OCI-LY1 (cell line): ENCODE measurements at regions not wholly inside any gene's neighbourhood (a gene's known extent, or its start where the extent isn't known, plus 50 kb on each side); places are given as distances from the start of the nearest gene placed in this dataset.

ENCODE experiments used
- H2AFZ ChIP-seq: fragments of 200-600 bp; sonication (generic), shearing (Covaris generic); 2 replicates; pipeline ENCODE4 v1.6.0; 2014; ENCODE audit warnings: antibody characterized with exemption, mild to moderate bottlenecking, low read length
- H3F3A ChIP-seq: fragments of 200-600 bp; sonication (generic), shearing (Covaris generic); 2 replicates; pipeline ENCODE4 v1.6.0; 2014; ENCODE audit warnings: mild to moderate bottlenecking, antibody characterized with exemption, low read length, moderate library complexity; ENCODE audit not compliant: insufficient read depth
- H3K27ac ChIP-seq: fragments of 200-600 bp; sonication (generic); 2 replicates; pipeline ENCODE4 v1.5.1; 2014; ENCODE audit warnings: low read length, mixed run types, mild to moderate bottlenecking, low read depth; ENCODE audit not compliant: poor library complexity, severe bottlenecking
- H3K27me3 ChIP-seq: fragments of 200-600 bp; sonication (generic); 2 replicates; pipeline ENCODE4 v1.6.0; 2014; ENCODE audit warnings: antibody characterized with exemption, mild to moderate bottlenecking, low read length, moderate library complexity; ENCODE audit not compliant: insufficient read depth
- H3K36me3 ChIP-seq: fragments of 200-600 bp; sonication (generic); 2 replicates; pipeline ENCODE4 v1.6.1; 2014; ENCODE audit warnings: mild to moderate bottlenecking, antibody characterized with exemption, low read length, moderate library complexity, mixed read lengths; ENCODE audit not compliant: insufficient read depth
- H3K4me1 ChIP-seq: fragments of 200-600 bp; sonication (generic); 2 replicates; pipeline ENCODE4 v1.5.1; 2014; ENCODE audit warnings: mild to moderate bottlenecking, low read length, moderate library complexity; ENCODE audit not compliant: insufficient read depth, severe bottlenecking
- H3K4me2 ChIP-seq: fragments of 200-600 bp; sonication (generic), shearing (Covaris generic); 2 replicates; pipeline ENCODE4 v1.6.1; 2014; ENCODE audit warnings: low read length
- H3K4me3 ChIP-seq: fragments of 200-600 bp; sonication (generic); 2 replicates; pipeline ENCODE4 v1.5.1; 2014; ENCODE audit warnings: low read length, low read depth, mild to moderate bottlenecking, mixed read lengths; ENCODE audit not compliant: poor library complexity, severe bottlenecking
- H3K79me2 ChIP-seq: fragments of 200-600 bp; shearing (Covaris generic); 2 replicates; pipeline ENCODE4 v1.6.1; 2016; ENCODE audit warnings: mixed run types, low read length, mixed read lengths; ENCODE audit not compliant: insufficient read depth
- H3K9ac ChIP-seq: fragments of 200-600 bp; sonication (generic), shearing (Covaris generic); 2 replicates; pipeline ENCODE4 v1.6.1; 2014; ENCODE audit warnings: mild to moderate bottlenecking, low read length, mixed read lengths
- H3K9me2 ChIP-seq: fragments of 200-600 bp; sonication (generic), shearing (Covaris generic); 2 replicates; pipeline ENCODE4 v1.6.1; 2014; ENCODE audit warnings: low read depth, mild to moderate bottlenecking, low read length, mixed read lengths
- H3K9me3 ChIP-seq: fragments of 200-600 bp; shearing (Covaris generic); 2 replicates; pipeline ENCODE4 v1.6.1; 2014; ENCODE audit warnings: low read length, mixed read lengths
- H4K20me1 ChIP-seq: fragments of 200-600 bp; sonication (generic), shearing (Covaris generic); 2 replicates; pipeline ENCODE4 v1.6.0; 2016; ENCODE audit warnings: mild to moderate bottlenecking, low read length; ENCODE audit not compliant: insufficient read depth
- EZH2 ChIP-seq: fragments of 200-600 bp; sonication (generic), shearing (Covaris generic); IDR thresholded peaks from 2 replicates; pipeline ENCODE4 v1.8.0; 2017; ENCODE audit warnings: borderline replicate concordance, mixed run types, mild to moderate bottlenecking, antibody characterized with exemption, low read length, moderate library complexity, mixed read lengths
- TF ChIP-seq, protein P1 (sequence below): fragments of 200-600 bp; sonication (generic), shearing (Covaris generic); IDR thresholded peaks from 2 replicates; pipeline ENCODE4 v1.5.1; 2017; ENCODE audit warnings: mild to moderate bottlenecking, antibody characterized with exemption, low read length, moderate library complexity, mixed read lengths

DNA sequence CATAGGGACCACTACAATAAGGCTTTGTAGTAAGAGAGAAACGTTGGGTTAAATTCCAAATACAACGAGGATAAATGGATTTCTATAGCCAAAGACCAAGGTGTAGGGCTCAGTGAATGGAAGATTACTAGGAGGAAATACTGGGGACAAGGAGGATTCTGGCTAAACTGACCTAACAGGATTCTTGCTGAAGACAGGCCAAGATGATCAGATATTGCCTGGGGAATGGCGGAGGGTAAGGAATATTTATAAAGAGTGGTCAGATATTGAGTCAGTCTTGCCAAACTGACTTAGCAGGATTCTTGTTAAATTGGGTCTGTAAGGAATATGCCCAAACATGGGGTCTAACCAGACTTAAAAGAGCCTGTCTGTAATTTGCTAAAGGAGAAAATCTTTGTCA lies 463.8 kb downstream of the EDEM1 start:
- H3K9ac ChIP-seq, result no peak overlapping the region
- no peaks in the 10 kb centered on the region for H3K9me2 ChIP-seq
- H3K4me3 ChIP-seq, result no peak overlapping the region
- H2AFZ ChIP-seq, result no peak overlapping the region
- H3K27ac ChIP-seq, result no peak overlapping the region
- no peaks in the 10 kb centered on the region for H3K36me3 ChIP-seq
- no peaks in the 10 kb centered on the region for H3K9me3 ChIP-seq
- no peak overlapping the region for H3K4me2 ChIP-seq
- no peaks in the 10 kb centered on the region for H4K20me1 ChIP-seq
- no peaks in the 10 kb centered on the region for H3K79me2 ChIP-seq
- no peaks in the 10 kb centered on the region for H3K27me3 ChIP-seq
- TF ChIP-seq, protein P1, sequence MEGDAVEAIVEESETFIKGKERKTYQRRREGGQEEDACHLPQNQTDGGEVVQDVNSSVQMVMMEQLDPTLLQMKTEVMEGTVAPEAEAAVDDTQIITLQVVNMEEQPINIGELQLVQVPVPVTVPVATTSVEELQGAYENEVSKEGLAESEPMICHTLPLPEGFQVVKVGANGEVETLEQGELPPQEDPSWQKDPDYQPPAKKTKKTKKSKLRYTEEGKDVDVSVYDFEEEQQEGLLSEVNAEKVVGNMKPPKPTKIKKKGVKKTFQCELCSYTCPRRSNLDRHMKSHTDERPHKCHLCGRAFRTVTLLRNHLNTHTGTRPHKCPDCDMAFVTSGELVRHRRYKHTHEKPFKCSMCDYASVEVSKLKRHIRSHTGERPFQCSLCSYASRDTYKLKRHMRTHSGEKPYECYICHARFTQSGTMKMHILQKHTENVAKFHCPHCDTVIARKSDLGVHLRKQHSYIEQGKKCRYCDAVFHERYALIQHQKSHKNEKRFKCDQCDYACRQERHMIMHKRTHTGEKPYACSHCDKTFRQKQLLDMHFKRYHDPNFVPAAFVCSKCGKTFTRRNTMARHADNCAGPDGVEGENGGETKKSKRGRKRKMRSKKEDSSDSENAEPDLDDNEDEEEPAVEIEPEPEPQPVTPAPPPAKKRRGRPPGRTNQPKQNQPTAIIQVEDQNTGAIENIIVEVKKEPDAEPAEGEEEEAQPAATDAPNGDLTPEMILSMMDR, result no peak
- TF ChIP-seq EZH2, result no peak
- H3F3A ChIP-seq, result no peaks in the 10 kb centered on the region
- no peaks in the 10 kb centered on the region for H3K4me1 ChIP-seq

DNA sequence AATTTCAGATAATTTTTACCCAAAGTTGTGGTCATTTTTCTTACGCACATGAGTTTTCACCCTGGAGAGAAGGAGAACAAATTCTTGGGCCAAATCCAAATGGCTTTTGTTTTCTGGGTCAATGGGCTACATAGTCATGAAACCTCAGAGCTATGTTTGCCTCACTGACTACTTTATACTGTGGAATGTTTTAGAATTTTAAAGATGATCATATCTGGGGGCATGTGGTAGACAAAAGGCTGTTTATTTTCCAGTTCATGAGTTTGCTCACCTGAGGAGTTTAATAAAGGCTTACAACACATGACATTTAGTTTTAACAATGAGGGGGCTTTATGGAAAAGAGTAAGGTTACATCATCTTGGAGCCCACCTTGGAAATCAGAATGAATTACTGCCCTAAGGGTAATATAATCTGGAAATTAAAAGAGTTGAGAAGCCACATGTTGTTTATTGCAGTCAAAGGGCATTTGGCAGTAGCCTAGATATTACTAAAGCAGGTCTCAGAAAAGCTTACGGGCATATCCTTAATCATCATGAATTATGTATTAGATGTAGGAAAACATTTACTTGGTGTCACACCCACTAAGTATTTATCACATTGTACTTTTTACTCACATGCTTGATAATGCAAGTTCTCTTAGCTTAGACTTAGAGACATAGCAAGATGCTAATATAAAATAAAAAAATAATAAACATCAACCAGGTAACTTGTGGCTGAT lies 466.1 kb downstream of the EDEM1 start:
- Histone ChIP-seq H2AFZ (no peak overlapping the region), H3K27ac (no peak overlapping the region), H3K79me2 (no peaks in the 10 kb centered on the region), H3K9me3 (no peaks in the 10 kb centered on the region), H3K4me1 (no peaks in the 10 kb centered on the region), H3K9ac (no peak overlapping the region), H3K9me2 (no peaks in the 10 kb centered on the region), H4K20me1 (no peaks in the 10 kb centered on the region), H3K27me3 (no peaks in the 10 kb centered on the region), H3F3A (no peaks in the 10 kb centered on the region), H3K36me3 (no peaks in the 10 kb centered on the region), H3K4me3 (no peak overlapping the region), H3K4me2 (no peak overlapping the region)
- no peak for TF ChIP-seq EZH2
- TF ChIP-seq, protein P1, result no peak

DNA sequence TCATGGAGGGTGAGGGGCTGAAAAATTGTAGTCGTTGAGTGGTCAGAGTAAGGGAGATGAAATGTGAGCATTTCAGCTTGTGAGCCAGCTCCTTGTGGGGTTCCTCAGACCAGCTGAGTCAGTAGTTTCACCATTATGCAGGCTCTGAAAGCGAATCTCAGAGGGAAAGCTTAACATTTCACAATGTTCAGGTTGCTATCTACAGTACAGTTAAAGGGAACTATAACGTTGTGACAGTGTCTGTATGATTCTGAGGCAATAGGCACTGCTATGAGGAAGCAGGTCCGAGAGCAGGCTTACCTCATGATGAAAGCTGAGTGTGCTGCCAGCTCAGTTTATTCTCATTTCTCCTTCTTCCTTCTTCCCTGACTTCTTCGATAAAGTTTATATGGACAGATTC lies 469.6 kb downstream of the EDEM1 start:
- H3K9me3 ChIP-seq, result no peaks in the 10 kb centered on the region
- no peak overlapping the region for H3K27ac ChIP-seq
- TF ChIP-seq, protein P1, result no peak
- H3K4me2 ChIP-seq, result no peak overlapping the region
- no peak overlapping the region for H2AFZ ChIP-seq
- no peak overlapping the region for H3K9ac ChIP-seq
- H3K4me1 ChIP-seq, result no peaks in the 10 kb centered on the region
- H3F3A ChIP-seq, result no peaks in the 10 kb centered on the region
- no peaks in the 10 kb centered on the region for H4K20me1 ChIP-seq
- H3K79me2 ChIP-seq, result no peaks in the 10 kb centered on the region
- H3K9me2 ChIP-seq, result no peaks in the 10 kb centered on the region
- H3K27me3 ChIP-seq, result no peaks in the 10 kb centered on the region
- no peak overlapping the region for H3K4me3 ChIP-seq
- no peaks in the 10 kb centered on the region for H3K36me3 ChIP-seq
